Activated CD4-positive, alpha-beta T cell treated with anti-CD3 and anti-CD28 coated beads, Interleukin-2, Interleukin-6, amounts not matched to agents 100 ng/mL and 50 ng/mL, durations not matched to agents 16 hours and 8 hours (primary cell): ENCODE measurements at regions not wholly inside any gene's neighbourhood (a gene's known extent, or its start where the extent isn't known, plus 50 kb on each side); places are given as distances from the start of the nearest gene placed in this dataset.
A peak's percentile ranks its signal among the peaks of the same experiment; 100 is the strongest.
"Not testable (repeated sequence)": the region's sequence is repeated elsewhere in the genome, so short reads cannot be mapped to it uniquely, and the experiment has no call there.

Source experiments
- DNase-seq: peaks from one replicate; pipeline ENCODE4 v3.0.0-alpha.2; 2020

DNA sequence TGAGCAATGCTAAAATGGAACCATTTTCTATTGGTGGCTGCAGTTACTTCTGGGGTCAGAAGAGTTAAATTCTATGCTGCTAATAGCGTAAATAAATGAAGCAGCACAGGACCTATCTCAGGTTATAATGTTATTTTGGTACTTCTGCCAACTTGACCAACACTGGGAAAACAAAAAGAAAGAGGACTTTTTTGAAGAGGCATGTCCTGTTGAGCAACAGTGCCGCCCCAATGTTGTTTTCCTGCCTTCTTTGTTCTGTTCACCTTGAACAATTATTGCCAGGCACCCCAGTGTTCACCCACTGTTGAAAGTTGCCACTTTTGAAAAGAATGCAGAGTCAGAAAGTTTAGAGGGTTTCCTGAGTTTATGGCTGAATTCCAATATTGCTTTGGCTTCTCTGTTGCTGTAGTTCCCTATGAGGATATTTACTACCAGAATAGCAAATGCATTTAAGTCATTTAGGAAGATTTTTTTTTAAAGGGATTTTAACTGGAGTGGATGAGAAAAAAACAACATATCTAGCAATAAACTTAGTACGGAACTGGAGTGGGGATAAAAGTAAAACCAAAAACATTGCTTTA lies 679.0 kb upstream of the DPPA4 start:
- no peak for DNase-seq

DNA sequence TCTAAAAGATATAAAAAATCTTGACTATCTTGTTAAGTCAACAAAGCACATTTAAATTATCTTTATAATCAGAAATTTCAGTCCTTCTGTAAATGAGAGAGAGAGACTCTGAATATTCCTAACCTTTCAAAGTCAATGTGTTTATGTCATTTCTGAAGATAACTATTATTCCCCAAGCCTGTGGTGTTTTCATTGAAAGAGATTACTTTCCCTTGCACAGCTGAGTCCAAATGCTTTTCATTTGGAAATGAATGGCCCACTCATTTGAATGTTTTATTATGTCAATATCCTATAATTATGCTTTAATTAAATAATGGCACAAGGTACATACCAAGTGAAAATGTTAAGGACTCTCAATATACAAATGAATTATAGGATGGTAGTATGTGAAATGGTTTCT lies 680.0 kb upstream of the DPPA4 start:
- DNase-seq: no peak

DNA sequence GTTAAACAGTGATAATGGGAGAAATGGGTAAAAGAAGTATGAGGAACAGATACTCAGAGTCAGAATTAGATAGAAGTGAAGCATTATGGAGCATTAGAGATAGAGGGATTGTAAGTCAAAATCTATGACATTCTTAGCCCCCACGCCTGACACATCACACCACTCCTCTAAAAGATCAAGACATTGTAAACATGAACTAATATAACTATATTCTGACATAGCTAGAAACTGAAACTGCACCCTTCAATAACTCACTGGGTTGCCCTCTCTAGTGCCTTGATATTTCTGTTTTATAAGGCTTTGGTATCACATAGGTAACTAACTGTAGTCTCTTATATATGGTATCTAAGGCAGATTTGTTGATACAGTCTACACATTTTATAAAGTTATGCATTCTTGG lies 684.3 kb upstream of the DPPA4 start:
- DNase-seq: no peak

DNA sequence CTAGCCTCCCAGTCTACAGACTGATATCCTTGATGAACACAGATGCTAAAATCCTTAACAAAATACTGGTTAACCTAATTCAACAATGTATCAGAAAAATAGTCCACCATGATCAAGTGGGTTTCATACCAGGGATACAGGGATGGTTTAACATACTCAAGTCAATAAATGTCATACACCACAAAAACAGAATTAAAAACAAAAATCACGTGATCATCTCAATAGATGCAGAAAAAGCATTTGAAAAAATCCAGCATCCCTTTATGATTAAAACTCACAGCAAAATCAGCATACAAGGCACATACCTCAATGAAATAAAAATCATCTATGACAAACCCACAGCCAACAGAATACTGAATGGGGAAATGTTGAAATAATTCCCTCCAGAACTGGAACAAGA lies 685.7 kb upstream of the DPPA4 start:
- not testable (repeated sequence) for DNase-seq

DNA sequence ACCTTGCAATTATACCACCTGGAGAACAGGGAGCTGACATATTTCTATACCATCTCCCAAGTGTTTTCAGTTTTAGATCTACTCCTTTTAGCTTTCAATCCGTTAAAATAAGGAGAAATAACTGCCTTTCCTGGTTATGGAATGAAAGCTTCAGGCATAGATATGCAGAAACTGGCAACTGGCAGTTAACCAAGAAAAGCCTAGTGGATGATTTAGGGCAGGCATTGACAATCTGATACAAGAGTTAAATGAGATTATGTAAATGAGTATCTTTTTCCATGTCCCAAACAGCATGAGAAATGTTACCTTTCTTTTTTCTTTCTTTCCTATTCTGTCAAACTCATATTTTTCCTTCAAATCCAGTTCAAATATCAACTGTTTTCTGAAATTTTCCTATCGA lies 689.1 kb upstream of the DPPA4 start:
- no peak for DNase-seq

DNA sequence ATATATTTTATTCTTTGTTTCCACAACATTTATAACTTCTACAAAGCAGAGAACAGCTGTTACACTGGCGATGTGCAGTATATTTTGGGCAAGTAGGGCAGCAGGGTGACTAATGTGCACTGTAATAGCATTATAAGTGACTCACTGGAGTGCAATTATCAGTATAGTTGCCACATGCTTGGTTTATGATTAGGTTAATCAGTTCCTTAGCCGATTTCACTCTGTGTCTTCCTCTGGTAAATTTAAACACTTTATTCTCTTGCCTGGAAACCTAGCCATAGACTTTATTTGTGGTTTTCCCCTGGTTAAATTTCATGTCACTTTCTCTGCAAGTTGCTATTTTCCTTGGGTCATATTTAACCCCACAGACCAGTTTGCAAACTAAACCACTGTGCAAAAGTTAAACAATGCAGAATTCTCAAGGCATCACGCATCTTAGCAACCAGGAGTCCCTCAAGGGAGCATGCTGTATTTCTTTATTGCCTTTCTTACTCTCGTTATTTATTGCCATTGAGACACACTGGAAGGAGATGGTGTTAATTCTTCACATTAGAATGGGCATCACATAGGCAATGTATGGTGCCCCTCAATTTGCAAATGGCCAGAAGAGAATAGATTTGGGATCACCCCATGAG lies 690.2 kb upstream of the DPPA4 start:
- no peak for DNase-seq

DNA sequence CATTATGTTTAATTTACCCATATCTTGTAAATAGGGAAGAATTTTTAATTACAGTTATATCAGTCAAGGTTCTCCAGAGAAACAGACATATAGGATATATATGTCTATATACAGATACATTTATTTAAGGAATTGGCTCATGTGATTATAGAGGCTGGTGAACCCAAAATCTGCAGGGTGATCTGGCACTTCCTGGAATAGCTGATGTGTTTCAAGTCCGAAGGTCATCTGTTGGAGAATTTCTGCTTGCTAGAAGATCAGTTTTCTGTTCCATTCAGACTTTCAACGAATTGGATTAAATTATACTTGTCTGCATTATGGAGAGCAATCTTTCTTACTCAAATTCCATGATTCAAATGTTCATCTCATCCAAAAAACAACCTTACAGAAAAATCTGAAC lies 694.6 kb upstream of the DPPA4 start:
- DNase-seq: no peak

DNA sequence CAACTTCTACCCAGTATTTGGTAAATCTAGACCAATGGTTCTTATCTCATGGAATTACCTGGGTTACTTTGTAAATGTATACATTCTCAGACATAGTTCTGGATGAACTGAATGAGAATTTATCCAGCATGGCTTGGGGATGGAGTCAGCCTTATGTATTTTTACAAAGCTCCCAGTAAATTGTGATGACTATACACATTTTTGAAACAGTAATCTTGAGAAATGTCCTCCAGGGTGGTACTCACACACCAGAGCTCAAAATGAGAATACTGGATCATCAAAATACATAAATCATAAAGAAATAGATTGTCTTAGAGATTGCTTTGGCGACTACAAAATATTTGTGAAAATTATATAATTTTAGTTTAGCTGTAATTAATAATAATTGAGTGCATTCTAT lies 722.1 kb upstream of the DPPA4 start:
- DNase-seq: no peak

DNA sequence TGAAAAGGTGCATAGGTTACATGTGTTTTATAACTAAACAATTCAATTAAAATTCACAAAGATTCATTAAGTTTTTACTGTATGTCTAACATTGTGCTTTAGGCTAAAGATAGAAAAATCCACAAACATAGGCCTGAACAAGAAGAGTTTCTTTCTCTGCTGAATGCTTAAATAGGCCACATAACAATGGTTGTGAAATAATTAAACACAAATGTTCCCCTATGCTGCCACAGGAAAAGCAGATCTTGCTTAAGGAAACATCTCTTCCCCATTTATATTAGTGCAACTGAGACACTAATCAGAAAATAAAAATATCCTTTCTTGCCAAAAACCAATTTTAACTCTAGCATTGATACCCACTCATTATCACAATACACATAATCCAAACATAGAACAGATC lies 725.4 kb upstream of the DPPA4 start:
- no peak for DNase-seq

DNA sequence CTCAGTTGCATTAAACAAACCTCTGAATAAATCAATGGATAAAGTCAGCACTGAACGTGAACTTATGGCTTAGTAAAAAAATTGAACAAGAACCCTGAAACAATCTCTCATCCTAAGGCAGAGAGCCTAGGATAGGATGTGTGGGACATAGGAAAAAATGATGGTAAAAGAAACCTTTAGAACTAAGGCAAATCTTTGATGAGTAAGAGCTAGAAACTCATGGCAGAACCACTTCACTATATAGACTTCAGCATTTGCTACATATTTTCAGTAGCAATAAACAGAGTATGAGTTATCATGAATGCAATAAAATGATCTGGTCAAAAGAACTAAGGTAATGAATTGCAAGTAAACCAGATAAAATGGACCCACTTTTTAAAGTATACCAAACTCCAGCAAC lies 725.8 kb upstream of the DPPA4 start:
- no peak for DNase-seq

DNA sequence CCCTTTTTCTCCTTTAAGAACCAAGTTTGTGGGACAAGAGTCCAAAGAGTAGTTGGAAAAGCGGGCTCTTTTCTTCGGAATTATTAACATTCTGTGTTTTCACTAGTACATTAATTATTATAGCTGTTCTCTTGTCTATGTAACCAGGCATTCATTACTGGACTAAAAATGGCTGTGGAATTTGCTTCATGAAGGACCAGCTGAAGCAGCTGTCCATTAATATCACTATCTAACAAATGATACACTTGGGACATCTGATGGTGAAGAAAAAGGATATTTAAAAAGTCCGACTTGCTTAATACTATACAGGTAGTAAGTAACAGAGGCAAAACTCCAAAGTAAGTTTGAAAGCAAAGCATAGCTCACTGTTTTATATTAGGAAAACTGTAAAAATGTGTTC lies 728.9 kb upstream of the DPPA4 start:
- DNase-seq: no peak

DNA sequence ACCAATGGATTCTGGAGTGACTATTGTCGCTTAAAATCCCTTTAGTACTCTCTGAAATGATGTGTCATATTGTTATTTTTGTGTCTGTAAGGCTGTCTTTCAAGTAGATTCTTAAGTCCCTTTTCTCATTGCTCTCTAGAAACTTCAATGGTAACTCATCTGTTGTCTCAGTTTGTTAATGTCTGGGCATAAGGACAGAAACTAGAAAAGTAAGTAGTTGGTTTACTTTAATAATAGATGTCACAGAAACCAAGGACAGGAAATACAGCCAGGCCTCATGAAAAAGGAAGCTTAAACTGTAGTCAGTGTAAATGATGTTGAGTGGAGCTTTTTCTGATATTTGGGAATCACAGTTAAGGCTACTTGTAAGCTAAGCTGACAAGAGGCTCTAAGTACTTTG lies 730.2 kb upstream of the DPPA4 start:
- DNase-seq: no peak

DNA sequence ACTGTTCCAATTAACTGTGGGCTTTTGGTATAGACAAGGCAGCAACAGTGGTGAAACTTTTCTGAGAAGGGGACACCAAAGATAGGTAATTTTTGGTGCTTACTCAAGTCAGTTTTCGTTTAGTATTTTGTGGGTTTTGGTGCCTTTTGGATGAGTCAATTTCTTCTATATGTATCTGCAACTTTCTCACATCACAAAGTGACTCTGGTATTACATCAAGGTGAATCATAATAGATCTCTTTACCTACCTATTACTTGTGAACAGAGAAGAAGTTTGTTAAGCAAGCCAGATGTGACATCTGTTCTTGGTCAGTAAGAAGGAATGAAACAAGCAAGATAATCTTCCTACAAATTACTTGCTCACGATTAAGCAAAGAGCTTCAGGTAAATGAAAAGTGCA lies 732.4 kb upstream of the DPPA4 start:
- peak; percentile 48 for DNase-seq

DNA sequence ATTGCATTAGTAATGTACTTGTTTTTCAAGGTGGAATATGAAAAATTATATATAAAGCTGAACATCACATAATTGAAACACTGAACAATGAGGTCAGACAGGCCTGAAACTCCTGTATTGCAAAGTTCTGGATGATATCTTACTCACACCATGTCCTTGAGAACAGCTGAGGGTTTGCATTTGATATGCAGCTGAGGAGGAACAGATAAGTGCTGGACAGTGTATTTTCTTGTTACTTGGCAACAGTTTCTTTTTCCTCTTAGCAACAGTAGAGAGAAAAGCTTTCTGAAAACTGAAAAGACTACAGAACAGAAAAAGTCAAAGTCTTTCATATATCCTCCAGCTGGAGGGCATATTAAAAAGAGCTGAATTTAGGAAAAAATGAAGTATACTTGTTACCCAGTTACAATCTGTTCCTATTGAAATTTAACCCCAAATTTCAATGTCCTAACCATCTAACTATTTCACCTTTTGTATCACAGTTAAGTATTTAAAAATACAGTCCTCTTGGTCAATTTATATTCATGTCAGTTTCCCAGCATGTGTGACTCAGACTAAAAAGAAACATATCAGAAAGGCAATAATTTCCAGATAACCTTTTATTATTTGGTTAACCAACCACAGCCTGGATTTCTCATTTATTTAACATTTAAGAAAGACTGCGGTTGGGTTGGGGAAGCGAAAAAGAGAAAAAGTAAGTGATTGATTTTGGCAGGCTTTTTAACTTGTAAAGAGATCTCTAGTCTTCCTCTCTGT lies 733.0 kb upstream of the DPPA4 start:
- peak; percentile 22 for DNase-seq

DNA sequence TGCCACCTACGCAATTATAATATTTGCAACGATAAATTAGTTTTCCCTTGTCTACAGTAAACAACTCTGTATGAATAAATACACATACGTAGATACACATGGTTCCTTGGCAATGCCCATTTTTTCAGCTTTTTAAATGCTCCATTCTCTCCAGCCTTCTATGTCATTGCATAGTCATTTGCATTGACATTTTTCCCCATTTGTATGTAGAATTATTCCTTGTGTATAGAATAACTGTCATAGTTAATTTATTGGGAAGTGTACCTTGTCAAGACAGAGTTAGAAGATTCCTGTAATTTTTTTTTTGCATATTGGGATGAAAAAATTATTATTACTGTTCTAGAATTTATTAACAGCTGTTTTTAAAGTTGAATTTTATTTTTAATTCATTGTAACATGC lies 736.7 kb upstream of the DPPA4 start:
- no peak for DNase-seq

DNA sequence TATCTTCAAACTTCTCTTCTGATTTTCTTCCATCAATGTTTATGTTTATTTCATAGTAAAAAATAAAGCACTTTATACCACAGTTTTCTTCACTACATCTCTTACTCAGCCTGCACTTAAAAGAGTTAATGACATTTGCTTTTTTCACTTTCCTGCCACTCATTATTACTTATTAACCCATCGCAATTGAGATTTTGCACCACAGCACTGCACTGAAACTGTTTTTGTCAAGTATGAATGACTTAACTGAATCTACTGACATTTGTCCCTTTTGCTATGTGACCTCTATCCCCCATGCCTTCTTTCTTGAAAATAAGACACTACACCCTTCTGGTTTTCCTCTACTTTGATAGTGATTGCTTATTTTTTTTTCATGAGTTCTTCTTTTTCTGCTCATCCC lies 739.7 kb upstream of the DPPA4 start:
- DNase-seq: no peak

DNA sequence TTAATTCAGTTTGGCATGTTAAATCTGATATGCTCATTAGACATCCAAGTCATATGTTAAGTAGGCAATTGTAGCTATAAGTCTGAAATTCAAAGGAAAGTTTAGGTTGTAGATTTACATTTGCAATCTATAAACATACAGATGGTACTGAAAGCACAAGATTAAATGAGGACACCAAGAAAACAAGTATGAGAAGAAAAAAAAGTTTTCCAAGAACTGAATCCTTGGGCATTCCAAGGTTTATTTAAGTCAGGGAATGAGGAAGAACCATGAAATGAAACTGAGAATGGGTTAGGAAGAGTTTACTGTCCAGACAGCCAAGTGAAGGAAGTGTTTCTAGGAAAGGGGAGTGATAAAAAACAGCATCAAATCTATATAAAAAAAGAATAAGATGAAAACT lies 756.1 kb upstream of the DPPA4 start:
- DNase-seq: no peak

DNA sequence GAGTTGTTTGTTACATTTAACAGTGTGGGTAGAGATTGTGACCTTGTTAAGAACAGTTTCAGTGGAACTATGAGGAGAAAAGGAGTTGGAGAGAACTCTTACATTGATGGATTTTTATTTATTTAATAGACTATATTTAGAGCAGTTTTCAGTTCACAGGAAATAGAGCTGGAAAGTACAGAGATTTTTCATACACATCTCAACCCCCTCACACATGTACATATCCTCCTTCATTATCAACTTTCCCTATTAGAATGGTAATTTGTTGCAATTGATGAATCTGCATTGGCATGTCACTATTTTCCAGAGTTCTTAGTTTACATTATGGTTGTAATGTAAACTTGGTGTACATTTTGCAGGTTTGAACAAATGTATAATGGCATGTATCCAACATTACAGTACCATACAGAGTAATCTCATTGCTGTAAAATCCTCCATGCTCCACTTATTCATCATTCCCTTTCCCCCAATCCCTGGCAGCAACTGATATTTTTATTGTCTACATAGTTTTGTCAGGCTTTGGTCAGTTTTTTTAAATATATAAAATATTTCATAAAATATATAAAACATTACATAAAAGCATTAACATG lies 756.6 kb upstream of the DPPA4 start:
- DNase-seq: no peak

DNA sequence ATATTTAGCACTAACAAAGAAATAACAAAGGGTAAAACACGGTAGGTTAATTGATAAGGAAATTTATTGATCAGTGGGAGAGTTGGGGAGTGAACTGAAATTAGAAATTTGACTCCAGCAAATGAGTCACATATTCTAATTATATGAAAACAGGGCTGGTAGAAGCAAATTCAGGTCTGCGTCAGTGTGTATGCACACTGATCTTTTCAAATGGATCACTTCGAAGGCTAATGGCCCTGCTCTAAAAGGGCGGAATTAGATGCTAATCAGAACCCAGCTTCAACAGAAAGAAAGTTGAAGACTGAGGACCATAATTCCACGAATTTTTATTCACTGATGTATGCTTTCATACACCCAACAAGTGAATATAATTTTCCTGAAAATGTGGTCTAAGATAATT lies 762.4 kb upstream of the DPPA4 start:
- no peak for DNase-seq

DNA sequence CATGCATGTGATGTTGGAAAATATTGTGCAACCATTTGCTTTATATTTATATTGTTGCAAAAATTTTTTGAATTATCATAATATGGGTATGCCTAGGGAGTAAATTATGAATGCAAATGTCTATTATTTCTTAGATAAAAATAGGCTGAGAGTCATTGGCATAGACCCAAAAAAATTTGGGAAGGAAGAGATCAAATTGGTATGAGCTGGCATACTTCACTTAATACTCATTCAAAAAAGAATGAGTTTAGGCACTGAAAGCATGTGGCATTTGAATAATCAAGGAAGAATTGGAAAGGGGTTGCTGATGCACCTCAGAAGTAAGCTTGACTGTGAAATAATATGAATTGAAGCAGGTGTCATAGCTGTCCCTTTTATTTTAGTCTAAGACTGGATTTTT lies 764.0 kb upstream of the DPPA4 start:
- no peak for DNase-seq

DNA sequence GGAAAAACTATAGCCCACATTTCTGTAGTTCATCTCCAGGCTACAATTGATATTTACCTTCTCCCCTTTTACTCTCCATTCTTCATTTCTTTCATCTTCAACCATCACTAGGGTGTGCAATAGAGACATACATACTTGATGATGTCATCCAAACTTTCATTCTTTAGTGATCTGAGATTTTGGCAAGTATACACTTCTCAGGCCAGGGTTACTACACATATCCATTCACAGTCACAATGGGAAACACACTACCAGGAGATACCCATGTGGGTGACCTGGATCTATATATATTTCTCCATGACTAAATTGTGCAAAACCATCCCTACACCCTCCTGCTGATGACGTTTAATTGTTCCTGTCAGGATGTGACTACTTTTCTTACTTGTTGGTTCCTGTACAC lies 769.5 kb upstream of the DPPA4 start:
- no peak for DNase-seq

DNA sequence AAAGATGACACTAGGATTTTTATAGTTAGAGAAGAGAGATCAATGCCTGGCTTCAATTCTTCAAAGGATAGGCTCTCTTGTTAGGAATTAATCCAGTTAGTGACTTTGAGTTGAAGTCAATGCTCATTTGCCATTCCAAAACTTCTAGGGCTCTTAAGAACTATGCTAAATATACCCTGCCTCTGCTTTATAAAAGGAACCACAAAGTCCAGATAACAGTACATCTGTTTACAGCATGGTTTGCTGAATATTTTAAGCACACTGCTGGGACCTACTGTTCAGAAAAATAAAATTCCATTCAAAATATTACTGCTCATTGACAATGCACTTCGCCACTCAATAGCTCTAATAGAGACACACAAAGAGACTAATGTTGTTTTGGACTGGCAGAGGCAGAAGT lies 786.6 kb upstream of the DPPA4 start:
- no peak for DNase-seq

DNA sequence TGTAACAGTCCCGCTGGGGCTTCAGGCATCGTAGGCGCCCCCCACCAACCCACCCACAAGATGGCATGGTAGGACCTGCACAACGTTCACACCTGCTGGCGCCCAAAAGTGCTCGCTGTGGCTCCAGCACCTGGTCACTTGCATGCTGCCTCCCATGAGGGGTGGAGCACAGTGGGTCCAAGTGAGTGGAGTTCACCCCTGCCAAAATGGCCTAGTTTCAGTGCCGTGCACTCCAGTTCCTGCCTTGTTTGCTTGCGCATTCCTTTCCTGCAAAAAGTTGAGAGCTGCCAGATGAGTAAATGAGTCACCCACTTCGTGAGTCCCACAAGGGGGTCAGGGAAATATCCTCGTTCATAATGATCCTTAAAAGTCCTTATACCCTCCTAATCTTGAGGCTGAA lies 788.7 kb upstream of the DPPA4 start:
- no peak for DNase-seq

DNA sequence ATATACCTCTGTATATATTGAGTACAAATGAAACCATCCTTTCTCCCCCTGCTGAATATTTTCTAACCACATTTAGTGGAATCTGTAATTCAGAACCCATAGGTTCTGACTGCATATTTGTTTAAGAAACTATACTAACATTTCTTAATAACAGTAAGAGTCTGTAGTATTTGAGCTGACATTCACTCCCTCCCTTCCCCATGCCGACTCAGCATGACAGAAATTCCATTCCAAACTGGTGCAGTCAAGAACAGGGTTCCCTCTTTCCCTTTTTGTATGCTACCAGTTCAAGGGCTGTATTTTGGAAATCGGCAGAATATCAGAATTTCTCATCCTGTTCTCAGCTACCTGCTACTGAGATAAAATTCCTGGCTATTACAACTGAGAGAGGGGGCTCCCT lies 796.6 kb upstream of the DPPA4 start:
- DNase-seq: no peak
